ENCODE measurements at regions not wholly inside any gene's neighbourhood (a gene's known extent, or its start where the extent isn't known, plus 50 kb on each side); places are given as distances from the start of the nearest gene placed in this dataset.

GRCh38 chr18:22322243-22322691 is 95.4 kb downstream of the CTAGE1 start:
- Histone ChIP-seq H3K79me2 (ENCODE audit: insufficient read depth, low read length) (no peaks in the 10 kb centered on the region), H3F3A (ENCODE audit: insufficient read depth, low read length) (no peaks in the 10 kb centered on the region), H3K9me3 (ENCODE audit: low read length) (no peaks in the 10 kb centered on the region), H4K20me1 (ENCODE audit: insufficient read depth, low read length) (no peaks in the 10 kb centered on the region), H3K4me2 (ENCODE audit: low read length) (no peak overlapping the region), H3K36me3 (ENCODE audit: insufficient read depth, low read length) (no peaks in the 10 kb centered on the region), H3K27me3 (ENCODE audit: insufficient read depth, low read length) (no peaks in the 10 kb centered on the region), H2AFZ (ENCODE audit: low read length) (no peak overlapping the region), H3K4me1 (ENCODE audit: insufficient read depth, low read length, severe bottlenecking) (no peaks in the 10 kb centered on the region), H3K4me3 (ENCODE audit: low read depth, low read length, poor library complexity, severe bottlenecking) (no peak overlapping the region), H3K9ac (ENCODE audit: low read length) (no peak overlapping the region), H3K27ac (ENCODE audit: low read depth, low read length, poor library complexity, severe bottlenecking) (no peak overlapping the region), H3K9me2 (ENCODE audit: low read depth, low read length) (no peaks in the 10 kb centered on the region)
- no peak for TF ChIP-seq EZH2 (IDR thresholded peaks at IDR 0.05; ENCODE audit: borderline replicate concordance, low read length)
- no peak for TF ChIP-seq CTCF (IDR thresholded peaks at IDR 0.05; ENCODE audit: low read length)

GRCh38 chr18:22320771-22321170 is 96.9 kb downstream of the CTAGE1 start:
- no peaks in the 10 kb centered on the region for H3K4me1 ChIP-seq (ENCODE audit: insufficient read depth, low read length, severe bottlenecking)
- H3K4me3 ChIP-seq (ENCODE audit: low read depth, low read length, poor library complexity, severe bottlenecking), result no peak overlapping the region
- no peaks in the 10 kb centered on the region for H3K27me3 ChIP-seq (ENCODE audit: insufficient read depth, low read length)
- H3K79me2 ChIP-seq (ENCODE audit: insufficient read depth, low read length), result no peaks in the 10 kb centered on the region
- H2AFZ ChIP-seq (ENCODE audit: low read length), result no peak overlapping the region
- H3F3A ChIP-seq (ENCODE audit: insufficient read depth, low read length), result no peaks in the 10 kb centered on the region
- H3K9ac ChIP-seq (ENCODE audit: low read length), result no peak overlapping the region
- TF ChIP-seq CTCF (IDR thresholded peaks at IDR 0.05; ENCODE audit: low read length) (no peak), EZH2 (IDR thresholded peaks at IDR 0.05; ENCODE audit: borderline replicate concordance, low read length) (no peak)
- no peaks in the 10 kb centered on the region for H3K36me3 ChIP-seq (ENCODE audit: insufficient read depth, low read length)
- H3K9me3 ChIP-seq (ENCODE audit: low read length), result no peaks in the 10 kb centered on the region
- no peak overlapping the region for H3K4me2 ChIP-seq (ENCODE audit: low read length)
- H3K27ac ChIP-seq (ENCODE audit: low read depth, low read length, poor library complexity, severe bottlenecking), result no peak overlapping the region
- H3K9me2 ChIP-seq (ENCODE audit: low read depth, low read length), result no peaks in the 10 kb centered on the region
- H4K20me1 ChIP-seq (ENCODE audit: insufficient read depth, low read length), result no peaks in the 10 kb centered on the region

- Histone ChIP-seq H3K9ac (ENCODE audit: low read length) (no peak overlapping the region), H3K36me3 (ENCODE audit: insufficient read depth, low read length) (no peaks in the 10 kb centered on the region), H3K4me2 (ENCODE audit: low read length) (no peak overlapping the region), H3K79me2 (ENCODE audit: insufficient read depth, low read length) (no peaks in the 10 kb centered on the region), H3K4me1 (ENCODE audit: insufficient read depth, low read length, severe bottlenecking) (no peaks in the 10 kb centered on the region), H2AFZ (ENCODE audit: low read length) (no peak overlapping the region), H3K9me3 (ENCODE audit: low read length) (no peaks in the 10 kb centered on the region), H3F3A (ENCODE audit: insufficient read depth, low read length) (no peaks in the 10 kb centered on the region), H3K27me3 (ENCODE audit: insufficient read depth, low read length) (no peaks in the 10 kb centered on the region), H3K4me3 (ENCODE audit: low read depth, low read length, poor library complexity, severe bottlenecking) (no peak overlapping the region), H4K20me1 (ENCODE audit: insufficient read depth, low read length) (no peaks in the 10 kb centered on the region), H3K9me2 (ENCODE audit: low read depth, low read length) (no peaks in the 10 kb centered on the region), H3K27ac (ENCODE audit: low read depth, low read length, poor library complexity, severe bottlenecking) (no peak overlapping the region)
- TF ChIP-seq CTCF (IDR thresholded peaks at IDR 0.05; ENCODE audit: low read length) (no peak), EZH2 (IDR thresholded peaks at IDR 0.05; ENCODE audit: borderline replicate concordance, low read length) (no peak)
These were observed 97.6 kb downstream of the CTAGE1 start for GRCh38 chr18:22320155-22320554.

Data from OCI-LY1 (cell line).